Stimulated activated effector memory CD8-positive, alpha-beta T cell treated with anti-CD3 and anti-CD28 coated beads, Interleukin-12 subunit alpha, Interleukin-12 subunit beta, amount 100 ng/mL, for 72 hours (primary cell): ENCODE measurements at regions not wholly inside any gene's neighbourhood (a gene's known extent, or its start where the extent isn't known, plus 50 kb on each side); places are given as distances from the start of the nearest gene placed in this dataset.

Source experiments
- ATAC-seq: fragments of 150-1000 bp; cut with Tn5 transposase; 2 replicates; pipeline ENCODE4 v1.10.0; 2021
- DNase-seq, 2 donors: peaks; one replicate each; pipeline ENCODE4 v3.0.0; 2021 to 2022; ENCODE audit warnings: low spot score in 2 of 2
- H3K27ac Mint-ChIP-seq: one replicate; pipeline ENCODE4 v1.8.0; 2022; ENCODE audit warnings: mild to moderate bottlenecking, mixed read lengths
- H3K36me3 Mint-ChIP-seq: one replicate; pipeline ENCODE4 v1.8.0; 2022; ENCODE audit warnings: mild to moderate bottlenecking, mixed read lengths
- H3K4me1 Mint-ChIP-seq: one replicate; pipeline ENCODE4 v1.8.0; 2022; ENCODE audit warnings: mixed read lengths
- H3K4me3 Mint-ChIP-seq: one replicate; pipeline ENCODE4 v1.8.0; 2022; ENCODE audit warnings: mild to moderate bottlenecking, mixed read lengths
- H3K9me3 Mint-ChIP-seq: one replicate; pipeline ENCODE4 v1.8.0; 2022; ENCODE audit warnings: mixed read lengths

- DNase-seq (no peak), ATAC-seq (no peak)
- no peak overlapping the region for H3K27ac Mint-ChIP-seq
- H3K9me3 Mint-ChIP-seq, result peaks cover 3% of the 10 kb centered on the region
- no peaks in the 10 kb centered on the region for H3K36me3 Mint-ChIP-seq
- no peaks in the 10 kb centered on the region for H3K4me1 Mint-ChIP-seq
- no peak overlapping the region for H3K4me3 Mint-ChIP-seq
These were observed 144.7 kb upstream of the ZNF608 start for GRCh38 chr5:124891179-124891578.

GRCh38 chr5:124892185-124892848 is 145.9 kb upstream of the ZNF608 start:
- Mint-ChIP-seq H3K36me3 (no peaks in the 10 kb centered on the region), H3K27ac (no peak overlapping the region), H3K4me1 (no peaks in the 10 kb centered on the region), H3K4me3 (no peak overlapping the region), H3K9me3 (peaks cover 3% of the 10 kb centered on the region)
- ATAC-seq (no peak), DNase-seq (no peak)

GRCh38 chr5:124894541-124894940 is 148.1 kb upstream of the ZNF608 start:
- Mint-ChIP-seq H3K9me3 (peaks cover 3% of the 10 kb centered on the region), H3K27ac (no peak overlapping the region), H3K4me3 (no peak overlapping the region), H3K4me1 (no peaks in the 10 kb centered on the region), H3K36me3 (no peaks in the 10 kb centered on the region)
- DNase-seq (no peak), ATAC-seq (no peak)

- Mint-ChIP-seq H3K36me3 (no peaks in the 10 kb centered on the region), H3K27ac (no peak overlapping the region), H3K9me3 (peaks cover 3% of the 10 kb centered on the region), H3K4me3 (no peak overlapping the region), H3K4me1 (no peaks in the 10 kb centered on the region)
- DNase-seq, result no peak
- ATAC-seq, result no peak
These were observed 148.8 kb upstream of the ZNF608 start for GRCh38 chr5:124895236-124895635.

GRCh38 chr5:124901081-124901480 is 154.6 kb upstream of the ZNF608 start:
- H3K27ac Mint-ChIP-seq, result no peak overlapping the region
- H3K4me3 Mint-ChIP-seq, result no peak overlapping the region
- ATAC-seq, result no peak
- no peaks in the 10 kb centered on the region for H3K36me3 Mint-ChIP-seq
- no peaks in the 10 kb centered on the region for H3K4me1 Mint-ChIP-seq
- DNase-seq, result no peak
- H3K9me3 Mint-ChIP-seq, result peaks cover 2% of the 10 kb centered on the region

GRCh38 chr5:124902097-124902821 is 155.8 kb upstream of the ZNF608 start:
- no peak overlapping the region for H3K4me3 Mint-ChIP-seq
- H3K36me3 Mint-ChIP-seq, result no peaks in the 10 kb centered on the region
- DNase-seq (no peak), ATAC-seq (peak; percentile 87)
- H3K27ac Mint-ChIP-seq, result no peak overlapping the region
- no peaks in the 10 kb centered on the region for H3K4me1 Mint-ChIP-seq
- H3K9me3 Mint-ChIP-seq, result peaks cover 2% of the 10 kb centered on the region

GRCh38 chr5:124905256-124906130 is 159.1 kb upstream of the ZNF608 start:
- no peaks in the 10 kb centered on the region for H3K36me3 Mint-ChIP-seq
- H3K4me1 Mint-ChIP-seq, result no peaks in the 10 kb centered on the region
- H3K4me3 Mint-ChIP-seq, result no peak overlapping the region
- DNase-seq (no peak), ATAC-seq (no peak)
- H3K9me3 Mint-ChIP-seq, result peaks cover 2% of the 10 kb centered on the region
- H3K27ac Mint-ChIP-seq, result no peak overlapping the region

- Mint-ChIP-seq H3K36me3 (no peaks in the 10 kb centered on the region), H3K4me3 (no peak overlapping the region), H3K4me1 (no peaks in the 10 kb centered on the region), H3K27ac (no peak overlapping the region), H3K9me3 (peaks cover 2% of the 10 kb centered on the region)
- ATAC-seq, result no peak
- DNase-seq, result no peak
These were observed 160.1 kb upstream of the ZNF608 start for GRCh38 chr5:124906339-124907097.

GRCh38 chr5:124907098-124907644 is 160.7 kb upstream of the ZNF608 start:
- no peaks in the 10 kb centered on the region for H3K4me1 Mint-ChIP-seq
- no peak for ATAC-seq
- H3K9me3 Mint-ChIP-seq, result peaks cover 2% of the 10 kb centered on the region
- H3K27ac Mint-ChIP-seq, result no peak overlapping the region
- no peaks in the 10 kb centered on the region for H3K36me3 Mint-ChIP-seq
- H3K4me3 Mint-ChIP-seq, result no peak overlapping the region
- no peak for DNase-seq

- ATAC-seq (peak; percentile 67), DNase-seq (no peak)
- H3K4me3 Mint-ChIP-seq, result no peak overlapping the region
- H3K36me3 Mint-ChIP-seq, result no peaks in the 10 kb centered on the region
- no peak overlapping the region for H3K27ac Mint-ChIP-seq
- no peaks in the 10 kb centered on the region for H3K4me1 Mint-ChIP-seq
- no peaks in the 10 kb centered on the region for H3K9me3 Mint-ChIP-seq
These were observed 162.4 kb upstream of the ZNF608 start for GRCh38 chr5:124908581-124909451.

GRCh38 chr5:124909734-124910133 is 163.3 kb upstream of the ZNF608 start:
- no peak overlapping the region for H3K27ac Mint-ChIP-seq
- DNase-seq (no peak), ATAC-seq (no peak)
- no peaks in the 10 kb centered on the region for H3K4me1 Mint-ChIP-seq
- H3K9me3 Mint-ChIP-seq, result no peaks in the 10 kb centered on the region
- H3K36me3 Mint-ChIP-seq, result no peaks in the 10 kb centered on the region
- no peak overlapping the region for H3K4me3 Mint-ChIP-seq

- ATAC-seq (no peak), DNase-seq (no peak)
- Mint-ChIP-seq H3K4me1 (no peaks in the 10 kb centered on the region), H3K9me3 (no peaks in the 10 kb centered on the region), H3K27ac (no peak overlapping the region), H3K36me3 (no peaks in the 10 kb centered on the region), H3K4me3 (no peak overlapping the region)
These were observed 164.0 kb upstream of the ZNF608 start for GRCh38 chr5:124910354-124911016.

- no peaks in the 10 kb centered on the region for H3K4me1 Mint-ChIP-seq
- H3K4me3 Mint-ChIP-seq, result no peak overlapping the region
- no peak for ATAC-seq
- H3K9me3 Mint-ChIP-seq, result no peaks in the 10 kb centered on the region
- DNase-seq, result no peak
- no peaks in the 10 kb centered on the region for H3K36me3 Mint-ChIP-seq
- no peak overlapping the region for H3K27ac Mint-ChIP-seq
These were observed 166.3 kb upstream of the ZNF608 start for GRCh38 chr5:124912638-124913328.
